NCI-H1092 treated with DMSO at 0.1 percent for 48 hours (cell line): ENCODE measurements at regions not wholly inside any gene's neighbourhood (a gene's known extent, or its start where the extent isn't known, plus 50 kb on each side); places are given as distances from the start of the nearest gene placed in this dataset.
A peak's percentile ranks its signal among the peaks of the same experiment; 100 is the strongest.

Experiments
- DNase-seq: peaks from one replicate; lab custom pipeline; 2025; lab: John Stamatoyannopoulos, UW

- DNase-seq = peak; percentile 14
Observed at GRCh38 chr5:74316064-74316603, 324.4 kb downstream of the ENC1 start.

DNA sequence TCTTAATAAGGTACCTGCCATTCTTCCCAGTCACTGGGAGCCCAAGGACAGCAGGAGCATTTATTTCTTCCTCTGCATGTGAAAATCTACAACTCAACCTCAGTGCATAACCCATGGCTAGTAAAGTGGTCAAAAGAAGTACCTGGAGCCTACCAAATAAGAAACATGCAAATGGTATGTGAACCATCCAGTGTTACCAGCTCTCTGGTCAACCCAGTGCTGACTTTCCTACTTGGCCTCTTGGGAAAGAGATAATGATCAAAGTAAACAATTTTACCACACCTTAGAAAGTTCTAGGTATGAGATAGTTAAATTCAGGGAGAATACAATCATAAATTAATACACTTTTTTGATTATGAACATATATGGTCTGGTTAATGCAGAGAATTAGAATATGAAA is 325.6 kb downstream of the ENC1 start:
- DNase-seq = no peak

- no peak for DNase-seq
Observed at GRCh38 chr5:74313896-74314295, 326.6 kb downstream of the ENC1 start.

- DNase-seq = no peak
Observed at GRCh38 chr5:74312746-74313145, 327.8 kb downstream of the ENC1 start.

DNA sequence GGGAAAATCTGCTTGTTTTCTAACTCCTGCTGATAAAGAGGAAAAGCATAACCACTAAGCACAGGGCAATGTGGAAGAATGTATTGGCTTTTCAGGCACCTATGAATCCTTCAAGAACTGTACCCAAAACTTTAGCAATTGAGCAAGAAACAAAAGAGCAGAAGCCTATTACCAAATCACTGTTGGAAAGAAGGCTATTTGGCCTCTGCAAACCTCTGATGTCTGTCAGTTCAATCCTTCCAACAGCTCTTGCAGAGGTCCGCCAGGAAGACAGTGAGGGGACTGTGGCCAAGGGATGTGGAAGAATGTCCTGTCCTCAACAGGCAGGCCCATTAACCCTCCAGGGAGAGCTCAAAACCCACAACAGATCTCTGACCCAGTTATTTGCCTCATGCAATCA is 328.6 kb downstream of the ENC1 start:
- DNase-seq = no peak

GRCh38 chr5:74310997-74311930 is 329.3 kb downstream of the ENC1 start:
- peak; percentile 11 for DNase-seq

DNA sequence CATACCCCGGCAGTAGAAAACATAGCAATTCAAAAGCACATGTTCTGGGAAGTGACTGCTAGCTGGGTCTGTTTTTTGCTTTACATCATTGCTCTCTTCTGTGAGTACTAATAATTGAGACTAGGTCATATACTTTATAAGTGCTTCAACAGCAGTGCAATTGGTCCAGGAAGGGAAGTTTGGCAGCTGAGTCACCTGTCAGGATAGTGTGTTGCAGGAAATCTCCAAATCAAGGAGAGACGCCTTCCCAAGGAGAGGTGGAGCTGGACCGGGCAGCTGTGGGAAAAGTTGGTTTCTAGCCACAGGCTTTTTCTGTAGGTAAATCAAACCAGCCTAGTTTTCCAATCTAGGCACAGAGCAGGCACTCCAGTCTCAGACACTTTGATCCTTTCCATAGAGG is 330.1 kb downstream of the ENC1 start:
- DNase-seq = no peak

DNA sequence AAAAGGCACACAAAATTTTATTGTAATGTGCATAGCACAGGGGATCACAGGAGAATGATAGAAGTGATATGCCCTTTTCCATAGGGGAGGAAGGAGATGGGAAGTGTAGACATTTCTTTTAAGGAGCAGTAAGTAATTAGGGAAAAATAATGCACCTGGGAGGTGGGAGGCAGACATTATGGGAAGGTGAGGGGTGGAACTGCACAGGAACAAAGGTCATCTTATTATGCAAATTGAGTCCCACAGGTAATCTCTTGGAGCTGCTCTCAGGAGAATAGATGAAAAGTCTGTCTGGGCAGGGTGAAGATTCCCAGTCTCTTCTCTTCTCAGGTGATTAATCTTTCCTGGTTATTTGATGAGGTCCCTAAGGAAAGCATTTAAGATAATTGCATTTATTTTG is 331.5 kb downstream of the ENC1 start:
- no peak for DNase-seq

- DNase-seq = no peak
Observed at GRCh38 chr5:74306845-74307244, 333.7 kb downstream of the ENC1 start.

DNA sequence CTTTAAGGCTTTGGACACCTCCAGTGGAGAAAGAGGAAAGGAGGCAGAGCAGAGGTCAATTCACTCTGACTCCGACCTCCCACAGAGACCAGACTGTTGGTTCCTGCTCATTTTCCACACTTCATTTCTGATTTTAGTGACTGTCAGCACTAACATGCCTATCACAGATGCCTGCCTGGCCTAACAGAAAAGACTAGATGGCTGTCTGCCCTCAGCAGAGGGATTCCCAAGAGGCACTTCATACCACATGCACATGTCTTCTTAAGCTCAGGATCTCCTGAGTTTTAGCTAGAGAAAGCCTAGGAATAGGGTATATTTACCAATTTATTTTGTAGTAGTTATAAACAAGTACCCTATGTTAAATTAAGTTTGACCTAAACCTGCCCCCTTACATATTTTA is 336.0 kb downstream of the ENC1 start:
- no peak for DNase-seq

DNA sequence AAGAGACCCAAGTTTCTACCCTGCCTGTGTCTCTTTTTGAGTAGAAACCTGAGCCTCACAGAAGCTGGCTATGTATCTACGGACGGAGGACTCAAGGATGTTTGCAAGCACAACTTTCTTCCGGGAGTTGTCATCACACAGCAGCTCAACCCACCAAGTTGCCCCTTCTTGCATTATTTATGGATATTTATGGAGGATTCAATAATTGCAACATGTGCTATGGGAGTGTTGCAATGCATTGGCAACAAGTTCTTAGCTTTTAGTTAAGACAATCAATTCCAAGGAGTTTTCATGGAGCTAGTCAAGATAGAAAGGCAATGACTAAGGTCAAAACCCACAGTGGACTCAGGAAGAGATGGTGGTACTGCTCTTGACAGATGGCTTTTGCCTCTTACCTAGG is 336.9 kb downstream of the ENC1 start:
- no peak for DNase-seq

DNA sequence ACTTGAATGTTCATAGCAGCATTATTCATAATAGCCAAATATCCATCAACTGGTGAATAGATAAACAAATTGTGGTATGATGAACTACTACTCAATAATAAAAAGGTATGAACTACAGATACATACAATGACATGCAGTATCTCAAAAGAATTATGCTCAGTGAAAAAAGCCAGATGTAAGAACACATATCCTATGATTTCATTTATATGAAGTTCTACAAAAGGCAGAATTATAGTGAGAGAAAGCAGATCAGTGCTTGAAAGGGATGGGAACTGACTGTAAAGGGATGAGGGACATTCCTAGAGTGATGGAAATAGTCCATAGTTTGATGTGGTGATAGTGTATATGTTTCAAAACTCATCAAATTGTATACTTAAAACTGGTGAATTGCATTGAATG is 339.0 kb downstream of the ENC1 start:
- DNase-seq = no peak

GRCh38 chr5:74300808-74301389 is 339.6 kb downstream of the ENC1 start:
- no peak for DNase-seq

- DNase-seq = no peak
Observed at GRCh38 chr5:74299833-74300232, 340.7 kb downstream of the ENC1 start.

DNA sequence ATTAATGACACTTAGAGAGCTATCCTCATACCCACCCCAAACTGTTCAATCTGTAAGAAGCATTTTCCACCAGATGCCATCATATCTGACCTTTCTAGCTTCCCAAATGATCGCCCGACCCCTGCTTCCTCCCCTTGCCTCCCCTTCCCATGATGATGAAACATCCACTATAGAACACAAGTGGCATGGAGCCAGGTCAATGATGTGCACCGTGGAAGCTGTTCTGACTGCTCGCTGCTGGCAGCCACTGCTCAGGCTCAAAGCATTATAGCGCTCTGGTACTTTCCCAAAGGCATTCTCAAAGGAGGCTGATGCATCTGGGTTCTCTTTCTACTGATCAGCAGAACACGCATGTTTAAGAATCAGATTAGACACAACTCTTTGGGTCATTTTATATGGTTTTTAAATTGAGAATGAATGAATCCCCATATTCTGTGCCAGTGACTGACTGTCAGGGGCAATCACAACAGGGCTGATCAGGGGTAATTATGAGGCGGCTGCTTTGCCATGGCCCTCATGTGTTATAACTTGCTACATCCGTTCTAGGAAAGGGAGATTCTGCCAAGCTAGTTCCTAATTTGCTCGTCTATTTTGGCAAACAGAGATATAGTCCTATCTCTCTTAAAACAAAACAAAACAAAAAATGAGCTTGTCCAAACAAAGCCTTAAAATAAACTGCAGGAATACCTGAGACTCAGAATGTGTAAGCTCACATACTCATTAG is 343.7 kb downstream of the ENC1 start:
- peak; percentile 36 for DNase-seq

- DNase-seq = no peak
Observed at GRCh38 chr5:74295676-74296075, 344.9 kb downstream of the ENC1 start.

- DNase-seq = no peak
Observed at GRCh38 chr5:74295141-74295540, 345.4 kb downstream of the ENC1 start.

DNA sequence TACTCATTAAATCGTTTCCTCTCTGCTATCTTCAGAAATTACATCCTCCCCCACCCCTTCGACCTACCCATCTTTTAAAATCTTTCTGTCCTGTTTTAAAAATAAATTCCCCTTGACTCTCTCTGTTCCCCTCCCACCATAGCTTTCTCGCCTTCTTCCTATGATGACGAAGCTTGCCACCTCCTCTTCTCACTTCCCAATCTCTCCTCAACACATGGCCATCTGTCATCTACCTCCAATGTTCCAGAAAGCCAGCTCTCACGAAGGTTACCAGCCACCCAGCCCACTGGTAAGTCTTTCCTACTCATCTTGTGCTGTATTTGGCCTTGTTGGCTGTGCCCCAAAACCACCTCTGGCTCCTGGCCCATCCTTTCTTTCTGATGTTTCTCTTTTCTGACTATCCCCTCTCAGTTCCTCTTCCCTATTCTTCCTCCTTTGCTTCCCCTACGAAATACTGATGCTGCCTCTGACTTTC is 346.3 kb downstream of the ENC1 start:
- DNase-seq = no peak

- DNase-seq = no peak
Observed at GRCh38 chr5:74293182-74293581, 347.3 kb downstream of the ENC1 start.

GRCh38 chr5:74290634-74291241 is 349.8 kb downstream of the ENC1 start:
- no peak for DNase-seq

DNA sequence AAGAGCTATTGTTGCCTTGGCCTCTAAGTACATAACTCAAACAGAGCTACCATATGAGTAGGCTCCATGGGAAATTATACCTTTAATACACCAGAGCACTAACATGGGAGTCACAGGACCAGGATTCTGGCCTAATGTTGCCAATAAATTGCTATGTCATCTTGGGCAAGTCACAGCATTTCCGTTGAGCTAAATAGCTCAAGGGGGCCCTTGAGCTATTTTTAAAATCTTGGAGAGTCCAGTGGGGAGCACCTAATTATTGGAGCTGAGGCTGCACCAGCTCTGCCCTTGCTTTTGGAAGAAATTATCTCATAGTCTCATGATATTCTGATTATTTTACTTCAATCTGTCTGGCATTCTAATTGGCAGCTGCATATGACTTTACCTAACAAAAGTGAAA is 350.8 kb downstream of the ENC1 start:
- DNase-seq = no peak

DNA sequence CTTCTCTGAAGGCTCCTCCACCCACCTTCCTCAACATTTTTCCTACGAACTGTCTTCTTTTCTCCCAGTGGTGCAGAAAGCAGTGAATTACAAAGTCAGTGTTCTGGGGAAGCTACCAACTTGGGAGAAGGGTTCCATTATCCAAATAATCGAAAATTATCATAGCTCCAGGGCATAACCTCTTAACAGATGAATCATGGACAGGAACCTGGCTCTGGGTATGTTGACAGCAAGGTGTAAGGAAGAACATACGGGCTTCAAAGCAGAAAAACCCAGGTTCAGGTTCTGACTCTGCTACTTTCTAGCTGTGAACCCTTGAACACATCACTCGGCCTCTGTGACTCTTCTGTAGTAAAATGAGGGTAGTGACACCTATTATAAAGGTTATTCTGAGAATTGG is 351.3 kb downstream of the ENC1 start:
- DNase-seq = no peak
